NCI-H2196 (cell line): ENCODE measurements at regions not wholly inside any gene's neighbourhood (a gene's known extent, or its start where the extent isn't known, plus 50 kb on each side); places are given as distances from the start of the nearest gene placed in this dataset.
A peak's percentile ranks its signal among the peaks of the same experiment; 100 is the strongest.
"Not testable (repeated sequence)": the region's sequence is repeated elsewhere in the genome, so short reads cannot be mapped to it uniquely, and the experiment has no call there.

Experiments used
- DNase-seq: peaks from one replicate; lab custom pipeline; 2025; ENCODE audit not compliant: unreplicated experiment; lab: John Stamatoyannopoulos, UW

GRCh38 chr20:48390981-48391380, 436.8 kb downstream of the PREX1 start:
- DNase-seq, result no peak

GRCh38 chr20:48387675-48388074, 440.1 kb downstream of the PREX1 start:
- DNase-seq, result no peak

GRCh38 chr20:48385527-48385926, 442.3 kb downstream of the PREX1 start:
- DNase-seq, result no peak

GRCh38 chr20:48385114-48385513, 442.7 kb downstream of the PREX1 start:
- no peak for DNase-seq

GRCh38 chr20:48384147-48384818, 443.5 kb downstream of the PREX1 start:
- no peak for DNase-seq

- DNase-seq, result no peak
Measured at GRCh38 chr20:48383252-48383651, 444.5 kb downstream of the PREX1 start.

GRCh38 chr20:48382304-48382703, 445.5 kb downstream of the PREX1 start:
- no peak for DNase-seq

- DNase-seq, result no peak
Measured at GRCh38 chr20:48381353-48382120, 446.3 kb downstream of the PREX1 start.

- DNase-seq, result no peak
Measured at GRCh38 chr20:48380661-48381060, 447.1 kb downstream of the PREX1 start.

- no peak for DNase-seq
Measured at GRCh38 chr20:48378976-48379675, 448.7 kb downstream of the PREX1 start.

- no peak for DNase-seq
Measured at GRCh38 chr20:48377940-48378339, 449.9 kb downstream of the PREX1 start.

GRCh38 chr20:48375804-48376203, 452.0 kb downstream of the PREX1 start:
- no peak for DNase-seq

GRCh38 chr20:48374991-48375595, 452.7 kb downstream of the PREX1 start:
- DNase-seq, result no peak

- DNase-seq, result peak; percentile 53
Measured at GRCh38 chr20:48374031-48374907, 453.5 kb downstream of the PREX1 start.

GRCh38 chr20:48373555-48373934, 454.3 kb downstream of the PREX1 start:
- no peak for DNase-seq

GRCh38 chr20:48372851-48373554, 454.8 kb downstream of the PREX1 start:
- DNase-seq, result not testable (repeated sequence)

- no peak for DNase-seq
Measured at GRCh38 chr20:48371211-48371610, 456.6 kb downstream of the PREX1 start.

GRCh38 chr20:48368580-48369021, 459.2 kb downstream of the PREX1 start:
- not testable (repeated sequence) for DNase-seq

- DNase-seq, result not testable (repeated sequence)
Measured at GRCh38 chr20:48367541-48368358, 460.0 kb downstream of the PREX1 start.
